Gastroesophageal sphincter (tissue), 4 donors: ENCODE measurements at regions not wholly inside any gene's neighbourhood (a gene's known extent, or its start where the extent isn't known, plus 50 kb on each side); places are given as distances from the start of the nearest gene placed in this dataset.

Experiments
- ATAC-seq: fragments of 150-250 bp; one replicate; pipeline ENCODE4 v1.9.1; 2016; ENCODE audit warnings: mild to moderate bottlenecking, moderate library complexity
- H3K27ac ChIP-seq, 4 donors: fragments of 200-600 bp; sonication (generic) in 3 of 4; 1 replicate in 3 of 4; 2 replicates in 1 of 4; pipeline ENCODE4 v1.5.1; 2016 to 2019
- H3K27me3 ChIP-seq: fragments of 200-600 bp; sonication (generic); one replicate; pipeline ENCODE4 v1.5.1; 2019
- H3K36me3 ChIP-seq, 2 donors: fragments of 200-600 bp; sonication (generic); one replicate each; pipeline ENCODE4 v1.5.1; 2019; ENCODE audit warnings: control low read depth in 1 of 2
- H3K4me1 ChIP-seq, 3 donors: fragments of 200-600 bp; sonication (generic); 1 replicate in 2 of 3; 2 replicates in 1 of 3; pipeline ENCODE4 v1.5.1; 2016 to 2019; ENCODE audit warnings: control low read depth in 2 of 3
- H3K4me3 ChIP-seq, 2 donors: fragments of 200-600 bp; sonication (generic); one replicate each; pipeline ENCODE4 v1.5.1; 2019; ENCODE audit warnings: mild to moderate bottlenecking in 1 of 2, moderate library complexity in 1 of 2
- H3K9me3 ChIP-seq, 3 donors: fragments of 200-600 bp; sonication (generic); one replicate each; pipeline ENCODE4 v1.5.1; 2017 to 2019; ENCODE audit warnings: control low read depth in 2 of 3
- CTCF ChIP-seq, 4 experiments: fragments of 200-600 bp in 2 of 4; fragments of 450-650 bp in 2 of 4; sonication (generic) in 1 of 4; IDR thresholded peaks; one replicate each; pipeline ENCODE4 v1.5.1; 2017 to 2019; ENCODE audit warnings: antibody characterized with exemption in 4 of 4, mild to moderate bottlenecking in 2 of 4, moderate library complexity in 2 of 4
- EP300 ChIP-seq: sonication (generic); formaldehyde crosslinking; IDR thresholded peaks from one replicate; pipeline ENCODE4 v1.6.1; 2017; ENCODE audit warnings: antibody characterized with exemption, mild to moderate bottlenecking
- POLR2A ChIP-seq, 2 donors: fragments of 450-650 bp; IDR thresholded peaks; one replicate each; pipeline ENCODE4 v1.6.1; 2017; ENCODE audit warnings: antibody characterized with exemption in 2 of 2, mild to moderate bottlenecking in 2 of 2, moderate library complexity in 1 of 2
- POLR2AphosphoS5 ChIP-seq: sonication (generic); formaldehyde crosslinking; IDR thresholded peaks from one replicate; pipeline ENCODE4 v1.6.1; 2017; ENCODE audit warnings: antibody characterized with exemption
- whole genome bisulfite sequencing, 2 donors: methylation state at CpG; one replicate each; pipeline ENCODE4 v1.1.5; 2018; ENCODE audit warnings: low coverage in 1 of 2; 5-methylcytosine and 5-hydroxymethylcytosine counted together

GRCh38 chr12:34294671-34295365 lies 272.5 kb downstream of the ALG10 start:
- no peaks in the 10 kb centered on the region for H3K36me3 ChIP-seq
- H3K4me3 ChIP-seq, result no peak overlapping the region
- H3K27me3 ChIP-seq, result peaks cover 38% of the 10 kb centered on the region
- WGBS, 2 donors, result 74 to 79% methylated on average over 6 to 19 of the region's 23 CpGs
- peaks cover 0 to 27% (median 0%) of the 10 kb centered on the region in 3 donors for H3K9me3 ChIP-seq
- no peaks in the 10 kb centered on the region for H3K4me1 ChIP-seq
- no peak overlapping the region for H3K27ac ChIP-seq
- TF ChIP-seq POLR2AphosphoS5 (no peak), CTCF (IDR thresholded peaks at IDR 0.05) (no peak), EP300 (no peak), POLR2A (IDR thresholded peaks at IDR 0.05) (no peak)
- ATAC-seq, result no peak

- no peak overlapping the region for H3K4me3 ChIP-seq
- H3K4me1 ChIP-seq, result no peaks in the 10 kb centered on the region
- H3K27me3 ChIP-seq, result peaks cover 44% of the 10 kb centered on the region
- H3K27ac ChIP-seq, result no peak overlapping the region
- no peaks in the 10 kb centered on the region for H3K36me3 ChIP-seq
- peaks cover 0 to 27% (median 0%) of the 10 kb centered on the region in 3 donors for H3K9me3 ChIP-seq
- WGBS, 2 donors, result 73 to 76% methylated on average over 8 to 22 of the region's 31 CpGs
- TF ChIP-seq EP300 (no peak), CTCF (IDR thresholded peaks at IDR 0.05) (no peak), POLR2AphosphoS5 (no peak), POLR2A (IDR thresholded peaks at IDR 0.05) (no peak)
- ATAC-seq, result no peak
These were observed 273.3 kb downstream of the ALG10 start for GRCh38 chr12:34295366-34296142.

GRCh38 chr12:34296143-34297041 lies 274.1 kb downstream of the ALG10 start:
- WGBS, 2 donors, result 69 to 73% methylated on average over 16 to 28 of the region's 30 CpGs
- Histone ChIP-seq H3K27me3 (peaks cover 51% of the 10 kb centered on the region), H3K9me3 (peaks cover 0 to 32% (median 0%) of the 10 kb centered on the region in 3 donors), H3K27ac (no peak overlapping the region), H3K4me3 (no peak overlapping the region), H3K36me3 (no peaks in the 10 kb centered on the region), H3K4me1 (no peaks in the 10 kb centered on the region)
- TF ChIP-seq POLR2A (IDR thresholded peaks at IDR 0.05) (no peak), EP300 (no peak), POLR2AphosphoS5 (no peak), CTCF (IDR thresholded peaks at IDR 0.05) (no peak)
- ATAC-seq, result no peak

GRCh38 chr12:34297126-34297789 lies 275.0 kb downstream of the ALG10 start:
- H3K9me3 ChIP-seq, result peaks cover 0 to 40% (median 0%) of the 10 kb centered on the region in 3 donors
- H3K27me3 ChIP-seq, result peaks cover 58% of the 10 kb centered on the region
- no peak for ATAC-seq

More at GRCh38 chr12:34297126-34297789, 275.0 kb downstream of the ALG10 start:
- no peaks in the 10 kb centered on the region for H3K36me3 ChIP-seq
- no peak overlapping the region for H3K4me3 ChIP-seq
- H3K27ac ChIP-seq, result no peak overlapping the region
- H3K4me1 ChIP-seq, result no peaks in the 10 kb centered on the region
- TF ChIP-seq POLR2AphosphoS5 (no peak), EP300 (no peak), CTCF (IDR thresholded peaks at IDR 0.05) (no peak), POLR2A (IDR thresholded peaks at IDR 0.05) (no peak)
- 53 to 62% methylated on average over 8 to 18 of the region's 18 CpGs for WGBS, 2 donors
